ENCODE measurements at regions not wholly inside any gene's neighbourhood (a gene's known extent, or its start where the extent isn't known, plus 50 kb on each side); places are given as distances from the start of the nearest gene placed in this dataset.

- TF ChIP-seq, protein P1, sequence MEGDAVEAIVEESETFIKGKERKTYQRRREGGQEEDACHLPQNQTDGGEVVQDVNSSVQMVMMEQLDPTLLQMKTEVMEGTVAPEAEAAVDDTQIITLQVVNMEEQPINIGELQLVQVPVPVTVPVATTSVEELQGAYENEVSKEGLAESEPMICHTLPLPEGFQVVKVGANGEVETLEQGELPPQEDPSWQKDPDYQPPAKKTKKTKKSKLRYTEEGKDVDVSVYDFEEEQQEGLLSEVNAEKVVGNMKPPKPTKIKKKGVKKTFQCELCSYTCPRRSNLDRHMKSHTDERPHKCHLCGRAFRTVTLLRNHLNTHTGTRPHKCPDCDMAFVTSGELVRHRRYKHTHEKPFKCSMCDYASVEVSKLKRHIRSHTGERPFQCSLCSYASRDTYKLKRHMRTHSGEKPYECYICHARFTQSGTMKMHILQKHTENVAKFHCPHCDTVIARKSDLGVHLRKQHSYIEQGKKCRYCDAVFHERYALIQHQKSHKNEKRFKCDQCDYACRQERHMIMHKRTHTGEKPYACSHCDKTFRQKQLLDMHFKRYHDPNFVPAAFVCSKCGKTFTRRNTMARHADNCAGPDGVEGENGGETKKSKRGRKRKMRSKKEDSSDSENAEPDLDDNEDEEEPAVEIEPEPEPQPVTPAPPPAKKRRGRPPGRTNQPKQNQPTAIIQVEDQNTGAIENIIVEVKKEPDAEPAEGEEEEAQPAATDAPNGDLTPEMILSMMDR (IDR thresholded peaks at IDR 0.05): no peak
Measured at GRCh38 chr20:48385114-48385513, 442.7 kb downstream of the PREX1 start.

DNA sequence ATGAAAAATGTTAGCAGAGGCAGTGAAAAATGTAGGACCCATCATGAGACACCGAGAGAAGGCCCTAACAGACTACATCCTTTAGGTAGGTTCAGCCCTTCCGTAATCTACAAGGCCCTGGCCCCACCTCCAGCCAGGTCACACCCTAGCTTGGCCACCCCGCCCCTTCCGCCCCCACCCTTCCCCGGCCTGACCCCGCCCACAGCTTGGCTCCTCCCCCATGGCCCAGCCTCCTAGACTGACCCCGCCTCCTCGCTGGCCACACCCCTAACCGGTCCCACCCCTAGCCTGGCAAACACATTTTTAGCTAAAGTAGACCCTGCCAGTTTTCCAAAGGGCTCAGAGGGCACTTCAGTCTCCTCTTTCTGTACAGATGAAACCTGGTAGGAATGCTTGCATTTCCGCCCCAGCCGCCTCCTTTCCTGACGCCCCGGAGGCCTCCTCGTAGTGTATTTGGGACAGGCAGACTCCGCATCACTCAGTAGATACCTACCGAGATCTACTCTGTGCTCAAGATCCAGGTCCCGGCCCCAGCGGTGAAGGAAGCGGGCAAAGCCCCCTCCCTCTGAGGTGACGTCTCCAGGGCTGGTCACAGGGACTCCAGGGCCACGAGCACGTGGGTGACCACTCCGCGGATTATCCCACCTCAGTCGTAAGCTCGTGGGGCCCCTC lies 443.5 kb downstream of the PREX1 start:
- TF ChIP-seq, protein P1 (IDR thresholded peaks at IDR 0.05): no peak

DNA sequence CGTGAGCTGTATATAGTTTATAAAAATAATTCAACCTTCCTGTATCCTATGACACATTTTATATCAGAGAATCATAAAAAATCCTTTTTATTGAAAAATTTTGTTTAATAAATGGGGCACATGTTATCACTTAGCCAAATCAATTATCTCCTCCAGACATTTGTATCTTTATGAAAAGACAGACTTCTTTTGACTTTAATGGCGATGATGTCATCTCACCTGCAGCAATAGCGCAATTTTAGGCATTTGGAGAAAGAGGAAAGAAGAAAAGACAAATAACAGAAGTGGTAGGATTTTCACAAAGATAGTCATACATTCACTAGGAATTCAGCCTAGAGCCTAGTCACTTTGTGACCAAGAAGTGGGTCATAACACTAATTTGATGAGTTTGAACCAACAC lies 444.5 kb downstream of the PREX1 start:
- TF ChIP-seq, protein P1 (IDR thresholded peaks at IDR 0.05): no peak

DNA sequence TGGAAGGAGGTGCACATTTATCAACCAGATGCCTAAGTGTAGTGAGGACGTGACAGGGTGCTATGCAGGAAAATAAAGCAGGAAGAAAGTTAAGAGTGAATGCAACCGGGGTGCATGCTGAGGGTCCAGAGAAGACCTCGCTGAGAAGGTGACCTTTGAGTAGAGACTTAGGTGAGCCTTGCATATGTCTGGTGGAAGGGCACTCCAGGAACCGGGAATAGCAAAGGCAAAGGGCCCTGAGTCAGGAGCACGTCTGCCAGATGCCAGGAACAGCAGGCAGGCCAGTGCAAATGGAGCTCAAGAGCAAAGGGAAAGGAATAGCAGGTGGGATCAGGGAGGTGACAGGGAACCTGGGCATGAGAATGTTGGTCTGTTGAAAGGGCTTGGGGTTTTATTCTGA lies 445.5 kb downstream of the PREX1 start:
- TF ChIP-seq, protein P1 (IDR thresholded peaks at IDR 0.05): no peak

DNA sequence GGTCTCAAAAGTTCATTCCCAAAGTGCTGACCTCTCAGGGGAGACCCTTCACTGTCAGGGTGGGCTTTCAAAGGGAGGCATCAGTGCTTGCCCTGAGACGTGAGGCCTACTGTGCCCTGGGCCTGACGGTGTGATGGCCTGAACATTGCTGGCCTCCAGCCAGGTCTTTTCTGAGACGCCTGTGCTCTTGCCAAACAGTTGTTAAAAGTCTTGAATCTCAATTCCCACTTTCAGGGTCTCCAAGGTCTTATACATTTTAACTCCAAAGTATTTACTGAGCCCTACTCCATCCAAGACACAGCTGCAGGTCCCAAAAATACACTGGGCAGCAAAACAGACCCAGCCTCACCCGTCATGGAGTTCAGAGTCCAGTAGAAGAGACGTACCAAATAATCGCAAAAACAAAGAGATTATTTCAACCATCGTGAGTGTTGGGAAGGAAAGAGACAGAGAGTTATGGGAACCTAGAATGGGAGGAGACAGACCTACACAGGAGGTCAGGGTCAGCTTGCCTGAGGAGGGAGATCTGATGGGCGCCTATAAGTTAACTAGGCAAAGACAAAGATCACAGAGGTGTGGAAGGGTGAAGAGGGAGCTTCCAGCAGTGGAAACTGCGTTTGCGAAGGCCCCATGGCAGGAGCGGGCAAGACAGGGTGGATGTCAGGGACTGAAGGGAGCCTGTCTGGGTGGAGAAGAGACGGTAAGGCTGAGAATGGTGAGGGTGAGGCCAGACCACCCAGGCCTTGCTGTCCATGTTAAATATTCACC lies 446.3 kb downstream of the PREX1 start:
- TF ChIP-seq, protein P1 (IDR thresholded peaks at IDR 0.05): no peak

DNA sequence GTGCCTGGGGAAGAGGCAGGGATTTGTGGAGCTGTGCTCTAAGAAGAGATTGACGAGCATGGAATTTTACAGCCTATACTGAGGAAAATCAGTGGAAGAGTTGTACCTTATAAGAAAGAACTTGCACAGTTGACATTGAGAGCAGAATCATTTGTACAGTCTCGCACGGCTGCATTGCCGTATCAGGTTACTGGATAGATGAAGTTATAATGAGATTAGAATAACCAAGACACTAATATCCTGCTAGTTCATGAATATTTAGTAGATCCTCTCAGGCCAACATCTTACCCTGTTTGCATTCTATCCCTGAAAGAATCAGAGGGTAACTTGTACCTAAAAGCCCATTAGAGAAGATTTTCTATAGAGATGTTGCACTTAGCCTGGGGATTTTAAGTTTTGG lies 447.1 kb downstream of the PREX1 start:
- TF ChIP-seq, protein P1 (IDR thresholded peaks at IDR 0.05): no peak

- TF ChIP-seq, protein P1 (IDR thresholded peaks at IDR 0.05): no peak
Measured at GRCh38 chr20:48378976-48379675, 448.7 kb downstream of the PREX1 start.
